ENCODE measurements at regions not wholly inside any gene's neighbourhood (a gene's known extent, or its start where the extent isn't known, plus 50 kb on each side); places are given as distances from the start of the nearest gene placed in this dataset.

DNA sequence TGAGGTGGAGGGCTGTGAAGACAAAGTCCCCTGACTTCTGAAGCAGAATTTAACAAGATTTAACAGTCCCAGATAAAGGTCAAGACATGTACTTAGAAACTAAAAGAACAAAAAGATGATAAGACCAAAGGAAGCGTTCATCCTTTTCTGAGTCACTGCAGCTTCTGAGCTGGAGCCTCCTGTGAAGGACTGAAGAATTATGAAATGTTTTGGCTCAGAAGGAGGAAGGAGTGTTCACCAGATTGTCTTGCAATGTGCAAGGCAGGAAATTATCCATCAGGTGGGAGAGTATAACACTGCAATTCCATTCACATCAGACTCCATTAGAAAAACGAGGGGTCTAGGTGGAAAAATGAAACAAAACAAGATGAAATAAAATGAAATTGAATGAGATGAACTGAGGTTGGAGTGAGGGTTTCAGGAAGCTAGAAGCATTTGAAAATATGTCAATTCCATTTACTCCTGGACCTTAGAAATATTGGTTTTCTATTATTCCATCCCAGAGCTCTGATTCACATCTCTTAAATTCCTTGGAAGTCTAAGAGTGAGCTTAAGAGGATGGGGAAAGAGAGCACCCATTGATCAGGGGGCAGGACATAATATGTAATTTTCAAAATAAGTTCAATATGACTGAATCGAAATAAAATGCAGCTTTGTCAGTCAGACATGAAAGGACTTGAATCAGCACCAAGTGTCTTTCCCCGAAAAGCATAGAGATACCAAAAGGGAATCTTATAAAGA, 186.1 kb upstream of the LNX1 start:
- DNase-seq (ENCODE audit: low read depth in 2 of 2), result peak; percentile 63 to 65

GRCh38 chr4:53776141-53776540, 184.9 kb upstream of the LNX1 start:
- DNase-seq (ENCODE audit: low read depth in 2 of 2), result no peak

DNA sequence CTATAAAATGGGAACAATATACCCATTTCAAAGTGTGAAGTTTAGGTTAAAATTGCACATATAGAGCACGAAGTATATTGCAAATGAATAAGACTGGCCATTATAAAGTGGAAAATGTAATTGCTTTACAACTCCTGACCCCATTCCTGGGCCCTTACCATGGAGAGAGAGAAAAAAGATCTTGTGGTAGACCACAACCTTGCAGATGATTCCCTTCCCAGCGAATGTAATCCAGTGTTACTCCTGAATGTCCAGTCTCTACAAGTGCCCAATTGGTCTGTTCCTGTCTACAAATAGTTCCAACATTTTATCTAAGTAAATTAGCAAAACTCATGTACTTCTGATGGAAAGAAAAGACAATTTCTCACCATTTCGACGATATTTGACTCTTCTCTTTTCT, 184.1 kb upstream of the LNX1 start:
- DNase-seq (ENCODE audit: low read depth in 2 of 2), result no peak

DNA sequence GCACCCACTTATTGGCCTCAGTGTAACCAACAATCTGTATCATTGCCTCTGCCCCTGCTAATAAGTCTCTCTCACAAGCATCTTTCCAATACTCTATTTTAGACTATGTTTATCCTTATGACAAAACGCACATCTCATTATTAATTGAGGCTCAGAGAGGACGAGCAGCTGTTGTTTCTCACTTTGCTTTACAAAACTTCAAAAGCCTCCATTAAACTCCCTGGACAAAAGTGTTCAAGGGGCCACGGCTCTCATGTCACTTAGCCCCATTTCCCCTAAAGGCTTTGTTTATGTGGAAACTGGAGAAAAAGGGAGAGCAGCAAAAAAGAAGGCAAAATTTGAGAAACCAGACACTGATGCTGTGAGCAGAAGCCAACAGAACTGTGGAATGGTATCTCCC, 180.0 kb upstream of the LNX1 start:
- DNase-seq (ENCODE audit: low read depth in 2 of 2), result no peak

DNA sequence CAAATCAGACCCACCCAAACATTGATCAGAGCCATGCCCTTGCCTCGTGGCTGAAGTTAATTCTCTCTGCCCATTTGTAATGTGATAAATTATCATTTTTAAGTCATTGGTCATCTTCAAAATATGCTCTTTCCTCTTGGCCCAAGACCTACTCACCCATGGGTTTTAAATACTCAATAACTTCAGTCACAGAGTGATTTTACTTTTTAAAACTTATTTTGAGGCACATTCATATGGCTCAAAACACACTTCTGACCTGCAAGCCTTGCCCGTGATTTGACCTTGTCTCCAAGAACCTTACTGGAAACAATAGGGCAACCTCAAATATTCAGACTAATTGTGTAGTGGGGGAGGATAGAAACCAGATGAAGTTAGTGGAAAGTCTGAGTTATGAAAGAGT, 176.2 kb upstream of the LNX1 start:
- DNase-seq (ENCODE audit: low read depth in 2 of 2), result peak; percentile 40 to 44

DNA sequence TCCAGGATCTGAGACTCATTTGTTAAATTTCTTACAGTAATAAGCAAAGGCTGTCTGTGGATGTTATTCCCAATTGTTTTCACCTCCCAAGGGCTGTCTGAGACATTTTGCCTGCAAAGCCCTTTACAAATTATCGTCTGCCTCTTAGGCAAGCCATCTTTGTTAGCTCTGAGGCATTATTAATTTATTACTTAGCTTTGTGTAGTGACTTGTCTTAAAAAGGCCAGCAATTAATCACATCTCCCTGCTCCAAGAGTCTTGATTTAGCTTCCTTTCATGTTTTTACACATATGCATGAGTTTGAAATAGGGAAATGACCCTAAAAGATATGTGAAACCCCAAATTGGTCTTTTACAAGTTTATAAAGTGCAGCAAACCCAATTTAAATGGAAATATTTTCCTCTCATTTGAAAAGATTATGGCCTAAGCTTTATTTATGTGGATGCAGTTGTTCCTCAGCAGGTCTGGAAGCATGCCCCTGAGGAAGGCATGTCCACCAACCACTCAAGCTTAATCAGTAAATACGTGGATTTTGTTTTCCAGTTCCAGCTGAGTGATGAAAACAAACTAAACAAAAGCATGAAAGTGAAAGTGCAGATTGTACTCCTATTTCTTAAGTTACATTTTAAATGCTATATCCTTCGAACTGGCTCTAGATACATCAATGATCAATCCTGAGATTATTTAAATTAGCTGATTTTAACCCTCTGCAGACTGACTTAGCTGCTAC, 173.6 kb upstream of the LNX1 start:
- DNase-seq (ENCODE audit: low read depth in 2 of 2), result no peak

GRCh38 chr4:53763813-53764597, 172.7 kb upstream of the LNX1 start:
- peak; percentile 69 to 76 for DNase-seq (ENCODE audit: low read depth in 2 of 2)

DNA sequence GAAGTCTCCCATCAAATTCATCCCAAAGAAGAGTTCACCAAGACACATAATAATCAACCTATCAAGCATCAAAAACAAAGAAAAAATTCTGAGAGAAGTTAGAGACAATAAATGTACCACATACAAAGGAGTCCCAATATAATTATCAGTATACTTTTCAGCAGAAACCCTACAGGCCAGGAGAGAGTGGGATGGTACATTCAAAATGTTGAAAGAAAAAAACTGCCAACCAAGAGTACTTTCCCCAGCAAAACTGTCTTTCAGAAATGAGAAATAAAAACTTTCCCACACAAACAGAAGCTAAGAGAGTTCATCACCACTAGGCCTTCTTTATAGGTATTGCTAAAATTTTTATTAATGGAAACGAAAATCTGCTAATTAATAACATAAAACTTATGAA, 164.4 kb upstream of the LNX1 start:
- DNase-seq (ENCODE audit: low read depth in 2 of 2), result no peak

- no peak for DNase-seq (ENCODE audit: low read depth in 2 of 2)
Measured at GRCh38 chr4:53752124-53752523, 160.8 kb upstream of the LNX1 start.

GRCh38 chr4:53748328-53748772, 157.1 kb upstream of the LNX1 start:
- no peak for DNase-seq (ENCODE audit: low read depth in 2 of 2)

DNA sequence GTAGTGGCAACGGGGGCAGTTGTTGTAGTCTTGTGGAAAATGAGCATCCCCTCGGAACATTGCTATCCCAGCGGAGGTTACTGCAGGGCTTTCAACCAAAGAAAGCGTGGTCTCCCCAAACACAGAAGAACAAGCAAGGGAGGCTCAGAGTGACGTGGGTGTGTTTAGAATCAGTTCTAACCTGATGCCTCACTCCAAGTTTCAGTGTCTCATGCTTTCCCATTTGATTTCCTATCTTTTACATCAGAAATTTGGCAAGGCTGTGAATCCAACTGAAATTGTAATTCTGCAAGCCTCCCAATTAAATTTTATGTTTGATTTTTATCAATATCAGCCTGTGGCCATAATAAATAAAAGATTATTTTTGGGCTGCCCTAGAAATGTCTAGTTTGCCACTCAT, 156.1 kb upstream of the LNX1 start:
- DNase-seq (ENCODE audit: low read depth in 2 of 2), result no peak

DNA sequence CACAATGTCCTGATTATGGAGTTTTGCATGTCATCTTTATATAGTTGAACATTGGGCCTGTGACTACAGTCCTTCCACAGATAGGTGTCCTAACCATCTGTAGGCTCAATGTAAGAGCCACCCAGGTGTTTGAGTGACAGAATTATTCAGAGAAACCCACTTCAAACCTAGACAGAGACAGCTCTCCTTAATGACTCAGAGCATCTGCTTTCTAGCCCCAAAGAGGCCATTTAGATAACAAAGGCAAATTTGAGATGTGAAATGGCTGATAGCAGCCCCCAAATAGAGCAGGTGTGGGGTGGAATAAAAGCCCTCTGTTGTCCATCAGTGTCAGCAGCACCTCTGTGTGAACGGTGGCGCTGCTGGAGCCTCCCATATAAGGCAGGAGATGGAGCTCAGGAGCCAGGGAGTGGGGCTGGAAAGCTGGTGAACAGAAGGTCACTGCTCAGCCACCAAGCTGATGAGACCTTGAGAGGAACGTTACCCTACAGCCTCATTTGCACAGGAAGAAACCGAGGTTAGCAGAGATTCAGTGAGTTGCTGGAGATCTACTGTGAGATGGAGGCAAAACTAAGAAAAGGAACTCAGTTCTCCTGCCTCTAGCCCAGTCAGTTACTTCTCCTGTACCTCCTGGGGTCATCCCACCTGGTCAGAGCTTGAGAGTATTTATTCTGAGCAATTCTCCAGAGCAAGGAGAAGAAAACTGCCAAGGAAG, 153.3 kb upstream of the LNX1 start:
- no peak for DNase-seq (ENCODE audit: low read depth in 2 of 2)

DNA sequence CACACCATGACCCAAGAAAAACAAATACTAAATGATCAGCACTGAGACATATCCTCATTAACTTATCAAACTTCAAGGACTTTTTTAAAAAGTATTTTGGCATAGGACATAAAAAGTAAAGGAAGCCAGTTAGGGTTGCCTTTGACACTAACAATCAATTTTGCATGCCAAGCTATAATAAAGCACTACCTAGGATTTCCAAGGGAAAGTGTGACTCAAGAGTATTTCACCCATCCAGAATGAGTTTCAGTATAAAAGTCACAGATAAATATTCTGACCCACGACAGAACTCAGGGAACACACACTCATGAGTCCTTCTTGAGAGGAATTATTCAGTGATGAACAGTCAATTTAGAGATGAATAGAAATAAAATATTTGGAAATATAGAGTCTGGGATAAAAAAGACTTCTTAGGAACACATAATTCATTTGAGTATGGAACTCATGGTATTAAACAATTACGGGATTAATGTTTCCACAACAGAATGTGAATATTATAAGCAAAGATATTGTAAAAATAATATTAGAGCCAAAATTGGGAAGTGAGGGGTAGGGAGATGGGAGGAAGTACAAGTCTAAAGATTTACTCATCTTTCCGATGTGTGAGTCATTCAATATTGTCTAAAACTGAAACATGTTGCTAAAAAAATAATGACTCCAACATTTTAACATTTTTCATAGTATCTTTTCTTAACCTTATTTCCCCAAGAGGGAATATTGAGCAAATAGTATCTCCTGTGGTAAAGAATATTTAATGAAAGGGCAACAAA, 143.5 kb upstream of the LNX1 start:
- DNase-seq (ENCODE audit: low read depth in 2 of 2), result peak; percentile 45 to 52

- DNase-seq (ENCODE audit: low read depth in 2 of 2), result no peak
Measured at GRCh38 chr4:53734182-53734581, 142.9 kb upstream of the LNX1 start.

- DNase-seq (ENCODE audit: low read depth in 2 of 2), result no peak
Measured at GRCh38 chr4:53732661-53733060, 141.4 kb upstream of the LNX1 start.

DNA sequence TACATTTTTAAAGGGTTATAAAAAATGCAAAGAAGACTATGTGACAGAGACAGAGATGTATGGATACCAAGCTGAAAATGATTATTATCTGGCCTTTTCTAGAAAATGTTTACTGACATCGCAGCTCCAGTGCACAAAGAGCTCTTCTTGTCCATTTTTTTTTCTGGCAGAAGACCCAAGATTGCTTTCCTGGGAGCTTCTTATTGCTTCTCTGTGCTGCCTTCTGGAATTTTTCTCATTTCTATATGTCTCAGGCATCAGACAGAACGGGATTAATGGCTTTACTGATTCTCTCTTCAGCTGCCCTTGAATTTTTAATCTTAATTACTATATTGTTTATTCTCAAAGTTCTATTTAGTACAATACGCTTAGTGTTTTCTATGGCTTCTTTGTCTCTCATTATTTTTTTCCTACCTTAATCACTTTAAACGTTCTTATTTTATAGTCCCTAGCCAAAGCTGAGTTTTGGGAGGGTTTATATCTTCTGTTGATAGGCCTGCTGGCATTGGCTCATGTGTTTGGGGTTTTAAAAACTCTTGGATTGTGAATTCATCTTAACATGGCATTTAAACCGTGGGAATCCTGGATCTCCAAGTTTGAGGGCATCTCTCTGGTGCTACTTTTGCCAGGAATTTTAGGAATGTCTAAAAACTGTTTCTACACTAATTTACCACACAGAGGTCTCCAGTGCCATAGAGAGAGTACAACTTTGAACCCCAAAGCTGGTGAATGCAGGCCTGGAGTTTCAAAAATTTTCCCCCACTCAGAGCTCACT, 138.9 kb upstream of the LNX1 start:
- DNase-seq (ENCODE audit: low read depth in 2 of 2), result no peak

GRCh38 chr4:53722110-53722509, 130.8 kb upstream of the LNX1 start:
- no peak for DNase-seq (ENCODE audit: low read depth in 2 of 2)

- no peak for DNase-seq (ENCODE audit: low read depth in 2 of 2)
Measured at GRCh38 chr4:53721263-53721662, 130.0 kb upstream of the LNX1 start.

DNA sequence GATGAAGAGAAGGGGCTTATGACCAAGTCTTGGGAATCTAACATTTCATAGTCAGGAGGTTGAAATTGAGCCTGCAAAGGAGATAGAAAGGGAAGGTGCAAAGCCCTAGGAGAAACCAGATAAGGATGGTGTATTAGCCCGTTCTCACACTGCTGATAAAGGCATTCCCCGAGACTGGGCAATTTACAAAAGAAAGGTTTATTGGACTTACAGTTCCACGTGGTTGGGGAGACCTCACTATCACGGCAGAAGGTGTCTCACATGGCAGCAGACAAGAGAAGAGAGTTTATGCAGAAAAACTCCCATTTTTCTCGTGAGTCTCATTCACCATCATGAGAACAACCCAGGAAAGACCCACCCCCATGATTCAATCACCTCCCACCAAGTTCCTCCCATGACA, 129.5 kb upstream of the LNX1 start:
- no peak for DNase-seq (ENCODE audit: low read depth in 2 of 2)

- no peak for DNase-seq (ENCODE audit: low read depth in 2 of 2)
Measured at GRCh38 chr4:53717064-53717549, 125.8 kb upstream of the LNX1 start.
